NCI-H446 (cell line): ENCODE measurements at regions not wholly inside any gene's neighbourhood (a gene's known extent, or its start where the extent isn't known, plus 50 kb on each side); places are given as distances from the start of the nearest gene placed in this dataset.
A peak's percentile ranks its signal among the peaks of the same experiment; 100 is the strongest.
"Not testable (repeated sequence)": the region's sequence is repeated elsewhere in the genome, so short reads cannot be mapped to it uniquely, and the experiment has no call there.

Experiments
- DNase-seq, 2 experiments: peaks; one replicate each; lab custom pipeline; 2025; lab: John Stamatoyannopoulos, UW

- DNase-seq: not testable (repeated sequence)
Measured at GRCh38 chr16:21516705-21517040, 82.7 kb upstream of the METTL9 start.

GRCh38 chr16:21517263-21517662, 82.1 kb upstream of the METTL9 start:
- DNase-seq: not testable (repeated sequence)

- not testable (repeated sequence) for DNase-seq
Measured at GRCh38 chr16:21519361-21520133, 79.8 kb upstream of the METTL9 start.

- DNase-seq: peak; percentile 48 to 91
Measured at GRCh38 chr16:21520134-21521047, 79.0 kb upstream of the METTL9 start.

- DNase-seq: not testable (repeated sequence)
Measured at GRCh38 chr16:21521048-21521389, 78.4 kb upstream of the METTL9 start.

- peak in 1 of 2 experiments; percentile 6 for DNase-seq
Measured at GRCh38 chr16:21521390-21522143, 77.8 kb upstream of the METTL9 start.

GRCh38 chr16:21522846-21523245, 76.5 kb upstream of the METTL9 start:
- not testable (repeated sequence) for DNase-seq

GRCh38 chr16:21523411-21524067, 75.8 kb upstream of the METTL9 start:
- DNase-seq: no peak

- DNase-seq: no peak
Measured at GRCh38 chr16:21524068-21524751, 75.2 kb upstream of the METTL9 start.

- not testable (repeated sequence) for DNase-seq
Measured at GRCh38 chr16:21524752-21525028, 74.7 kb upstream of the METTL9 start.

GRCh38 chr16:21525029-21525895, 74.1 kb upstream of the METTL9 start:
- not testable (repeated sequence) for DNase-seq

- not testable (repeated sequence) for DNase-seq
Measured at GRCh38 chr16:21525956-21526922, 73.1 kb upstream of the METTL9 start.

- DNase-seq: no peak
Measured at GRCh38 chr16:21526923-21527807, 72.2 kb upstream of the METTL9 start.

- not testable (repeated sequence) for DNase-seq
Measured at GRCh38 chr16:21529060-21529658, 70.2 kb upstream of the METTL9 start.

GRCh38 chr16:21530729-21531383, 68.5 kb upstream of the METTL9 start:
- DNase-seq: not testable (repeated sequence)

- DNase-seq: not testable (repeated sequence)
Measured at GRCh38 chr16:21532996-21533395, 66.4 kb upstream of the METTL9 start.

- DNase-seq: not testable (repeated sequence)
Measured at GRCh38 chr16:21533474-21533873, 65.9 kb upstream of the METTL9 start.
